ENCODE measurements at regions not wholly inside any gene's neighbourhood (a gene's known extent, or its start where the extent isn't known, plus 50 kb on each side); places are given as distances from the start of the nearest gene placed in this dataset.
"Not testable (repeated sequence)": the region's sequence is repeated elsewhere in the genome, so short reads cannot be mapped to it uniquely, and the experiment has no call there.

GRCh38 chr6:153449279-153449678 lies 318.2 kb upstream of the RGS17 start:
- no peak for TF ChIP-seq CTCF (IDR thresholded peaks at IDR 0.05; ENCODE audit: low read depth, low read length, missing control alignments)
- H3K4me3 ChIP-seq (ENCODE audit: low read depth, low read length): no peak overlapping the region
- DNase-seq (ENCODE audit: low read depth): no peak

- not testable (repeated sequence) for H3K4me3 ChIP-seq (ENCODE audit: low read depth, low read length); DNase-seq (ENCODE audit: low read depth)
Observed at GRCh38 chr6:153442749-153443148, 311.7 kb upstream of the RGS17 start.

- TF ChIP-seq CTCF (IDR thresholded peaks at IDR 0.05; ENCODE audit: low read depth, low read length, missing control alignments): no peak
- no peak for DNase-seq (ENCODE audit: low read depth)
- H3K4me3 ChIP-seq (ENCODE audit: low read depth, low read length): no peak overlapping the region
Observed at GRCh38 chr6:153442096-153442495, 311.0 kb upstream of the RGS17 start.

GRCh38 chr6:153437193-153437592 lies 306.1 kb upstream of the RGS17 start:
- TF ChIP-seq CTCF (IDR thresholded peaks at IDR 0.05; ENCODE audit: low read depth, low read length, missing control alignments): no peak
- DNase-seq (ENCODE audit: low read depth): no peak
- H3K4me3 ChIP-seq (ENCODE audit: low read depth, low read length): no peak overlapping the region

GRCh38 chr6:153436351-153436750 lies 305.3 kb upstream of the RGS17 start:
- H3K4me3 ChIP-seq (ENCODE audit: low read depth, low read length): no peak overlapping the region
- TF ChIP-seq CTCF (IDR thresholded peaks at IDR 0.05; ENCODE audit: low read depth, low read length, missing control alignments): no peak
- DNase-seq (ENCODE audit: low read depth): no peak

GRCh38 chr6:153435787-153436186 lies 304.7 kb upstream of the RGS17 start:
- H3K4me3 ChIP-seq (ENCODE audit: low read depth, low read length): no peak overlapping the region
- no peak for DNase-seq (ENCODE audit: low read depth)
- TF ChIP-seq CTCF (IDR thresholded peaks at IDR 0.05; ENCODE audit: low read depth, low read length, missing control alignments): no peak

DNA sequence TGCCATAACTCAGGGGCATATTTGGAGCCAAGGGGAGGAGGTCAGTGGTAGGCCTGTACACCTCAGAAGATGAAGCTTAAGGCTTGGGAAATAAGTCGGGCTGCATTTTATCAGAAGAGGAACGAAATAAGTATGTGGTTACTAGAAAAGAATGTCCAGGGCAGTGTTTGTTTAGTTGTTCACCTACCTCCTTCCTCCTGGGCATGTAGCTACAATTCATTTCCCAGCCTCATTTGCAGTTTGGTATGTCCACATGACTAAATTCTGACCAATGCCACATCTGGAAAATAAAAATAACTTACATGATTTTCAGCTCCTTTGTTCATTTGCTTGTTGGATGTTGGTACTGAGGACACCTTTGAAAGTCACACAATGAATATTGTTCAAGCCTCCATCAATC lies 294.5 kb upstream of the RGS17 start:
- no peak for DNase-seq (ENCODE audit: low read depth)
- H3K4me3 ChIP-seq (ENCODE audit: low read depth, low read length): no peak overlapping the region
- TF ChIP-seq CTCF (IDR thresholded peaks at IDR 0.05; ENCODE audit: low read depth, low read length, missing control alignments): no peak

Data from GM12864 (cell line).